K562 (cell line): ENCODE measurements at regions not wholly inside any gene's neighbourhood (a gene's known extent, or its start where the extent isn't known, plus 50 kb on each side); places are given as distances from the start of the nearest gene placed in this dataset.

Experiments used
- ATAC-seq: fragments of 200-7000 bp; cut with Tn5 transposase; 3 replicates; pipeline ENCODE4 v1.9.1; 2020; ENCODE audit warnings: moderate library complexity
- BruUV-seq: library from RNA; stranded (reverse); fragments of 400-500 nt; replicated peaks from 2 replicates; lab custom pipeline; 2021; lab: Mats Ljungman, UMichigan
- CTCF ChIA-PET: fragments of 300-600 bp; formaldehyde crosslinking; extraction: SDS; loops from one replicate; lab custom pipeline; 2021; ENCODE audit warnings: low intra/inter-chr PET ratio; lab: Yijun Ruan, JAX
- POLR2A ChIA-PET: fragments of 300-600, 350-650 bp; sonication (Branson Sonifier 250); formaldehyde crosslinking; extraction: SDS; loops from one replicate; lab custom pipeline; 2021; ENCODE audit warnings: antibody characterized with exemption, inconsistent platforms; lab: Yijun Ruan, JAX
- DNase-seq, 4 experiments: peaks; one replicate each; pipeline versions ENCODE4 v3.0.0 to v3.0.0-alpha.2; 2011 to 2018; ENCODE audit warnings: low spot score in 3 of 4, mixed read lengths in 3 of 4; ENCODE audit errors: extremely low read depth in 1 of 4
- FAIRE-seq: peaks from 2 replicates; lab custom pipeline; 2011; peaks lifted over from hg19 to GRCh38; lab: Jason Lieb, UNC
- H2AFZ ChIP-seq: 2 replicates; pipeline ENCODE4 v1.6.0; 2011; ENCODE audit warnings: low read depth, low read length, control low read depth, inconsistent platforms
- H3K27ac ChIP-seq: fragments of 200-600 bp; 3 replicates; pipeline ENCODE4 v1.8.0; 2011; ENCODE audit warnings: low read depth, mild to moderate bottlenecking, control low read depth, inconsistent platforms, low read length, moderate library complexity, mixed read lengths; ENCODE audit errors: extremely low read depth
- H3K27me3 ChIP-seq, 2 experiments: fragments of 300-600 bp in 1 of 2; 2 replicates in 1 of 2; 3 replicates in 1 of 2; pipeline versions ENCODE4 v1.6.0 to v1.8.0; 2011; ENCODE audit warnings: inconsistent platforms in 2 of 2, low read length in 2 of 2, mild to moderate bottlenecking in 1 of 2, mixed read lengths in 1 of 2, moderate library complexity in 1 of 2; ENCODE audit not compliant: control insufficient read depth in 2 of 2, insufficient read depth in 2 of 2
- H3K36me3 ChIP-seq: fragments of 300-600 bp; 3 replicates; pipeline ENCODE4 v1.8.0; 2011; ENCODE audit warnings: mild to moderate bottlenecking, low read length, inconsistent platforms; ENCODE audit not compliant: control insufficient read depth, insufficient read depth
- H3K4me1 ChIP-seq, 2 experiments: fragments of 200-600 bp in 1 of 2; replicated peaks in 1 of 2; 2 replicates in 1 of 2; 3 replicates in 1 of 2; pipeline versions ENCODE4 v1.5.1 to v1.8.0; 2011; ENCODE audit warnings: inconsistent platforms in 2 of 2, low read length in 2 of 2, mild to moderate bottlenecking in 1 of 2, mixed read lengths in 1 of 2, moderate library complexity in 1 of 2; ENCODE audit not compliant: control insufficient read depth in 2 of 2, insufficient read depth in 2 of 2
- H3K4me2 ChIP-seq: 2 replicates; pipeline ENCODE4 v1.6.1; 2011; ENCODE audit warnings: low read length, control low read depth, inconsistent platforms, mixed read lengths; ENCODE audit not compliant: insufficient read depth
- H3K4me3 ChIP-seq: fragments of 200-600 bp; sonication (generic), shearing (Covaris generic); 2 replicates; pipeline ENCODE4 v1.5.1; 2016; ENCODE audit warnings: control low read depth, inconsistent platforms
- H3K79me2 ChIP-seq: fragments of 200-600 bp; 3 replicates; pipeline ENCODE4 v1.8.0; 2011; ENCODE audit warnings: low read length, inconsistent platforms; ENCODE audit not compliant: control insufficient read depth, insufficient read depth
- H3K9ac ChIP-seq, 2 experiments: 2 replicates each; pipeline versions ENCODE4 v1.6.0 to v1.6.1; 2011; ENCODE audit warnings: low read depth in 2 of 2, low read length in 2 of 2, control low read depth in 1 of 2, inconsistent platforms in 1 of 2, mild to moderate bottlenecking in 1 of 2, mixed read lengths in 1 of 2; ENCODE audit not compliant: insufficient read depth in 1 of 2
- H3K9me1 ChIP-seq: one replicate; pipeline ENCODE4 v1.6.0; 2011; ENCODE audit warnings: inconsistent platforms, mild to moderate bottlenecking, low read length, moderate library complexity; ENCODE audit not compliant: control insufficient read depth, insufficient read depth
- H3K9me3 ChIP-seq: replicated peaks from 2 replicates; pipeline ENCODE4 v1.5.1; 2011; ENCODE audit warnings: low read depth, low read length, inconsistent platforms; ENCODE audit not compliant: control insufficient read depth, insufficient read depth
- H4K20me1 ChIP-seq: replicated peaks from 2 replicates; pipeline ENCODE4 v1.6.1; 2011; ENCODE audit warnings: low read length, inconsistent platforms, mixed read lengths; ENCODE audit not compliant: control insufficient read depth, insufficient read depth
- CHD1 ChIP-seq: fragments of 200-600 bp; sonication (generic); IDR thresholded peaks from one replicate; pipeline ENCODE4 v1.6.1; 2012; ENCODE audit warnings: mild to moderate bottlenecking, moderate library complexity, low read length, inconsistent platforms
- EGR1 ChIP-seq: fragments of 450-650 bp; conservative IDR thresholded peaks from 2 replicates; pipeline ENCODE4 v1.6.1; 2017; ENCODE audit warnings: mild to moderate bottlenecking
- FOXA3 ChIP-seq, 2 experiments: fragments of 450-650 bp in 1 of 2; sonication (generic) in 1 of 2; formaldehyde crosslinking; IDR thresholded peaks in 1 of 2; conservative IDR thresholded peaks in 1 of 2; 2 replicates each; pipeline versions ENCODE4 v1.4.0 to v1.8.0; 2020 to 2022; ENCODE audit warnings: mild to moderate bottlenecking in 2 of 2, missing genetic modification reagents in 1 of 2
- NR2C2 ChIP-seq, 2 experiments: fragments of 200-800 bp in 1 of 2; sonication (Bioruptor generic) in 1 of 2; sonication (generic) in 1 of 2; formaldehyde crosslinking in 1 of 2; IDR thresholded peaks; 2 replicates each; pipeline versions ENCODE4 v1.6.1 to v1.8.0; 2016 to 2022; ENCODE audit warnings: mild to moderate bottlenecking in 1 of 2, missing compliant biosample characterization in 1 of 2, missing genetic modification characterization in 1 of 2, missing genetic modification reagents in 1 of 2
- SP2 ChIP-seq: IDR thresholded peaks from 2 replicates; pipeline ENCODE4 v1.6.1; 2011; ENCODE audit warnings: mild to moderate bottlenecking, low read depth, low read length, moderate library complexity; ENCODE audit not compliant: poor library complexity, severe bottlenecking; ENCODE audit errors: extremely low read depth
- ZBTB43 ChIP-seq: sonication (generic); formaldehyde crosslinking; IDR thresholded peaks from 2 replicates; pipeline ENCODE4 v1.8.0; 2023; ENCODE audit warnings: mild to moderate bottlenecking, missing genetic modification reagents
- ZBTB9 ChIP-seq: fragments of 450-650 bp; formaldehyde crosslinking; IDR thresholded peaks from 2 replicates; pipeline ENCODE4 v1.4.0; 2020; ENCODE audit warnings: mild to moderate bottlenecking, moderate library complexity
- ZC3H8 ChIP-seq: fragments of 450-650 bp; IDR thresholded peaks from 2 replicates; pipeline ENCODE4 v1.6.1; 2017
- ZNF512 ChIP-seq: IDR thresholded peaks from 2 replicates; pipeline ENCODE4 v1.6.1; 2016; ENCODE audit warnings: missing genetic modification characterization, missing compliant biosample characterization
- WGBS: fragments of 100-300 bp; shearing (Covaris generic); methylation state at CpG from one replicate; pipeline ENCODE4 v1.1.6; 2016; ENCODE audit warnings: low coverage, mixed read lengths; ENCODE audit not compliant: insufficient coverage; ENCODE audit errors: missing lambda C conversion rate; 5-methylcytosine and 5-hydroxymethylcytosine counted together
- in situ Hi-C: fragments of 300-500 bp; cut with MboI; formaldehyde crosslinking; loops from 4 replicates; pipeline ENCODE4 v1.15.0; 2018; ENCODE audit warnings: inconsistent platforms, mixed read lengths
- intact Hi-C: fragments of 100-400 bp; cut with micrococcal nuclease; formaldehyde crosslinking; loops from 2 replicates; pipeline ENCODE4 v1.14.2; 2022

GRCh38 chr1:47688461-47689296, 250.8 kb downstream of the FOXD2 start:
- TF ChIP-seq SP2, result no peak
- no peak for TF ChIP-seq ZBTB43
- TF ChIP-seq EGR1, result no peak
- TF ChIP-seq FOXA3 (CRISPR knock-in tag; conservative IDR thresholded peaks at IDR 0.05 in 1 of 2, IDR thresholded peaks at IDR 0.05 in 1 of 2), result no peak
- TF ChIP-seq ZBTB9 (CRISPR knock-in tag), result no peak
- TF ChIP-seq NR2C2 (CRISPR knock-in tag; IDR thresholded peaks at IDR 0.05), result no peak
- no peak for TF ChIP-seq NR2C2 (tag; IDR thresholded peaks at IDR 0.05)
- no peak for TF ChIP-seq ZC3H8
- TF ChIP-seq ZNF512, result no peak
- no peak for TF ChIP-seq CHD1
- H4K20me1 ChIP-seq, result peaks cover 5% of the 10 kb centered on the region; the same call in 1 of the 2 replicates
- FAIRE-seq (no peak), ATAC-seq (no peak; the same call in 2 of the 3 replicates), DNase-seq (no peak)
- H3K9me3 ChIP-seq, result no peaks in the 10 kb centered on the region
- H2AFZ ChIP-seq, result no peak overlapping the region
- H3K4me3 ChIP-seq, result no peak overlapping the region
- WGBS, result 8% methylated on average over 19 of the region's 19 CpGs
- peaks cover 0 to 3% of the 10 kb centered on the region in 2 experiments; a peak in 1 of 5 replicates for H3K4me1 ChIP-seq
- no TSS peak for BruUV-seq
- H3K9me1 ChIP-seq, result no peaks in the 10 kb centered on the region
- POLR2A ChIA-PET, result interaction anchor here (0.6 to 1.1 kb wide), 2 partner anchors 32 to 251 kb away, joined by 3 read pairs; partner anchors contain the start of gene FOXD2
- H3K4me2 ChIP-seq, result no peak overlapping the region
- H3K27me3 ChIP-seq, result peaks cover 27 to 50% of the 10 kb centered on the region in 2 experiments
- no peaks in the 10 kb centered on the region for H3K36me3 ChIP-seq
- H3K27ac ChIP-seq, result no peak overlapping the region
- intact Hi-C loops, result no loop called here
- H3K9ac ChIP-seq, result no peak overlapping the region
- in situ Hi-C loops, result no loop called here
- H3K79me2 ChIP-seq, result no peaks in the 10 kb centered on the region
- CTCF ChIA-PET, result no interaction called here
